ENCODE measurements at regions not wholly inside any gene's neighbourhood (a gene's known extent, or its start where the extent isn't known, plus 50 kb on each side); places are given as distances from the start of the nearest gene placed in this dataset.

DNA sequence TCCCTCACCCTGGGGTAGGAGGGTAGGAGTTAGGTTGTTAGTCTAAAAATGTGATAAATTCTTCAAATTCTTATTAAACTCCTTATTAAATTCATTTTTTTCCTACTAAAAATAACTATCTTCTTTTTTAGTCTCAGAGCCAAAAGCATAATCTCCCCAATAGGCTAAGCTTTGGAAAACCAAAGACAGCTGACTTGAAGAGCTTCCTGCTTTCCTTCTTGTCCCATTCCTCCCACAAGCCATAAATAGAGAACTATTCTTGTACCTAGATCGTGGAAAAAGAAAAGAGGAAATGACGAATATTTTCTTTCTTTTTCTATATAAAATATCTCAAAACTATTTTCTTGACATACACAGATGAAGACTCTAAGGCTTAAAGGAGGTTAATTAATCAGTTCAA, 486.9 kb downstream of the CDH8 start (continued):
- TF ChIP-seq, protein P1, sequence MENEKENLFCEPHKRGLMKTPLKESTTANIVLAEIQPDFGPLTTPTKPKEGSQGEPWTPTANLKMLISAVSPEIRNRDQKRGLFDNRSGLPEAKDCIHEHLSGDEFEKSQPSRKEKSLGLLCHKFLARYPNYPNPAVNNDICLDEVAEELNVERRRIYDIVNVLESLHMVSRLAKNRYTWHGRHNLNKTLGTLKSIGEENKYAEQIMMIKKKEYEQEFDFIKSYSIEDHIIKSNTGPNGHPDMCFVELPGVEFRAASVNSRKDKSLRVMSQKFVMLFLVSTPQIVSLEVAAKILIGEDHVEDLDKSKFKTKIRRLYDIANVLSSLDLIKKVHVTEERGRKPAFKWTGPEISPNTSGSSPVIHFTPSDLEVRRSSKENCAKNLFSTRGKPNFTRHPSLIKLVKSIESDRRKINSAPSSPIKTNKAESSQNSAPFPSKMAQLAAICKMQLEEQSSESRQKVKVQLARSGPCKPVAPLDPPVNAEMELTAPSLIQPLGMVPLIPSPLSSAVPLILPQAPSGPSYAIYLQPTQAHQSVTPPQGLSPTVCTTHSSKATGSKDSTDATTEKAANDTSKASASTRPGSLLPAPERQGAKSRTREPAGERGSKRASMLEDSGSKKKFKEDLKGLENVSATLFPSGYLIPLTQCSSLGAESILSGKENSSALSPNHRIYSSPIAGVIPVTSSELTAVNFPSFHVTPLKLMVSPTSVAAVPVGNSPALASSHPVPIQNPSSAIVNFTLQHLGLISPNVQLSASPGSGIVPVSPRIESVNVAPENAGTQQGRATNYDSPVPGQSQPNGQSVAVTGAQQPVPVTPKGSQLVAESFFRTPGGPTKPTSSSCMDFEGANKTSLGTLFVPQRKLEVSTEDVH (IDR thresholded peaks at IDR 0.05; ENCODE audit: low read depth, partially characterized antibody), result no peak

DNA sequence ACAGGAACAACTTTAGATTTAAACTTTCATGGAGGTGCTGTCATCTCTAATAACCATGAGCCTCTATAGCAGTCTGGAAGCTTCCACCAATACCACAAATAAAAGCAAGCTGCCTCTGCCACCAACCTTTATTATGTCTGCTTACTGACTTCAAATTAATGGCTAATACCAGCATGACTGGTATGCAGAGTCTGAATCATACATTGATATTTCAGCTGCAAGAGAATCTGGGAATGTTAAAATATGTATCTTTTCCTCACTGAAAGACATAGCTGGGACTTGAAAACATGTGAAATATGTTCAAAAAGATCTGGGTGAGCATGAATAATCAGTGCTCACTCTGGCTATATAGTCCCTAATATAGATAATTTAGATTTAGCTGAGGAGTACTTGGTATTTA, 488.6 kb downstream of the CDH8 start:
- DNase-seq (ENCODE audit: low read depth, low spot score) (no peak), FAIRE-seq (no peak), ATAC-seq (no peak)
- Histone ChIP-seq H3K4me1 (ENCODE audit: control insufficient read depth, insufficient read depth, low read length) (no peaks in the 10 kb centered on the region), H3K4me3 (no peak overlapping the region), H3K9ac (ENCODE audit: control insufficient read depth, insufficient read depth, low read length) (no peak overlapping the region), H3K79me2 (ENCODE audit: control insufficient read depth, insufficient read depth, low read length) (no peaks in the 10 kb centered on the region), H4K20me1 (ENCODE audit: control insufficient read depth, insufficient read depth) (no peaks in the 10 kb centered on the region), H3K9me3 (replicated peaks; ENCODE audit: control insufficient read depth, insufficient read depth, low read length) (no peaks in the 10 kb centered on the region), H2AFZ (ENCODE audit: control insufficient read depth, low read depth, low read length) (no peak overlapping the region), H3K27ac (ENCODE audit: control insufficient read depth, insufficient read depth) (no peak overlapping the region), H3K4me2 (ENCODE audit: control insufficient read depth, insufficient read depth) (no peak overlapping the region), H3K36me3 (ENCODE audit: control insufficient read depth in 2 of 2, insufficient read depth in 2 of 2, low read length in 1 of 2) (no peaks in the 10 kb centered on the region), H3K27me3 (replicated peaks in 1 of 2; ENCODE audit: control insufficient read depth in 2 of 2, insufficient read depth in 2 of 2, low read length in 1 of 2) (no peaks in the 10 kb centered on the region)
- ChIA-PET RAD21 (ENCODE audit: unreplicated experiment) (no interaction called here), POLR2A (no interaction called here), CTCF (no interaction called here), SMC1A (ENCODE audit: uncharacterized antibody, unreplicated experiment) (no interaction called here)
- BruUV-seq (replicated peaks), result no TSS peak
- intact Hi-C loops (cut with micrococcal nuclease; ENCODE audit: unreplicated experiment) (no loop called here), in situ Hi-C loops (cut with MboI) (no loop called here)
- no peak for TF ChIP-seq BCL11A (IDR thresholded peaks at IDR 0.05; ENCODE audit: low read depth, low read length)
- TF ChIP-seq MYB (IDR thresholded peaks at IDR 0.05; ENCODE audit: borderline replicate concordance, low read depth, low read length), result no peak
- TF ChIP-seq, protein P2, sequence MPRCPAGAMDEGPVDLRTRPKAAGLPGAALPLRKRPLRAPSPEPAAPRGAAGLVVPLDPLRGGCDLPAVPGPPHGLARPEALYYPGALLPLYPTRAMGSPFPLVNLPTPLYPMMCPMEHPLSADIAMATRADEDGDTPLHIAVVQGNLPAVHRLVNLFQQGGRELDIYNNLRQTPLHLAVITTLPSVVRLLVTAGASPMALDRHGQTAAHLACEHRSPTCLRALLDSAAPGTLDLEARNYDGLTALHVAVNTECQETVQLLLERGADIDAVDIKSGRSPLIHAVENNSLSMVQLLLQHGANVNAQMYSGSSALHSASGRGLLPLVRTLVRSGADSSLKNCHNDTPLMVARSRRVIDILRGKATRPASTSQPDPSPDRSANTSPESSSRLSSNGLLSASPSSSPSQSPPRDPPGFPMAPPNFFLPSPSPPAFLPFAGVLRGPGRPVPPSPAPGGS (IDR thresholded peaks at IDR 0.05; ENCODE audit: borderline replicate concordance, insufficient read depth, low read depth, low read length, poor library complexity, severe bottlenecking), result no peak
- no peak for TF ChIP-seq JUND (IDR thresholded peaks at IDR 0.05; ENCODE audit: low read depth, low read length)
- TF ChIP-seq EP300 (IDR thresholded peaks at IDR 0.05; ENCODE audit: borderline replicate concordance in 1 of 2, control insufficient read depth in 1 of 2, low read depth in 2 of 2, low read length in 2 of 2), result no peak
- TF ChIP-seq SIN3A (IDR thresholded peaks at IDR 0.05; ENCODE audit: low read depth, low read length), result no peak
- TF ChIP-seq POU2F2 (IDR thresholded peaks at IDR 0.05; ENCODE audit: borderline replicate concordance, low read depth, low read length), result no peak
- TF ChIP-seq, protein P3, sequence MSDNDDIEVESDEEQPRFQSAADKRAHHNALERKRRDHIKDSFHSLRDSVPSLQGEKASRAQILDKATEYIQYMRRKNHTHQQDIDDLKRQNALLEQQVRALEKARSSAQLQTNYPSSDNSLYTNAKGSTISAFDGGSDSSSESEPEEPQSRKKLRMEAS (IDR thresholded peaks at IDR 0.05; ENCODE audit: low read depth, low read length), result no peak
- TF ChIP-seq, protein P4, sequence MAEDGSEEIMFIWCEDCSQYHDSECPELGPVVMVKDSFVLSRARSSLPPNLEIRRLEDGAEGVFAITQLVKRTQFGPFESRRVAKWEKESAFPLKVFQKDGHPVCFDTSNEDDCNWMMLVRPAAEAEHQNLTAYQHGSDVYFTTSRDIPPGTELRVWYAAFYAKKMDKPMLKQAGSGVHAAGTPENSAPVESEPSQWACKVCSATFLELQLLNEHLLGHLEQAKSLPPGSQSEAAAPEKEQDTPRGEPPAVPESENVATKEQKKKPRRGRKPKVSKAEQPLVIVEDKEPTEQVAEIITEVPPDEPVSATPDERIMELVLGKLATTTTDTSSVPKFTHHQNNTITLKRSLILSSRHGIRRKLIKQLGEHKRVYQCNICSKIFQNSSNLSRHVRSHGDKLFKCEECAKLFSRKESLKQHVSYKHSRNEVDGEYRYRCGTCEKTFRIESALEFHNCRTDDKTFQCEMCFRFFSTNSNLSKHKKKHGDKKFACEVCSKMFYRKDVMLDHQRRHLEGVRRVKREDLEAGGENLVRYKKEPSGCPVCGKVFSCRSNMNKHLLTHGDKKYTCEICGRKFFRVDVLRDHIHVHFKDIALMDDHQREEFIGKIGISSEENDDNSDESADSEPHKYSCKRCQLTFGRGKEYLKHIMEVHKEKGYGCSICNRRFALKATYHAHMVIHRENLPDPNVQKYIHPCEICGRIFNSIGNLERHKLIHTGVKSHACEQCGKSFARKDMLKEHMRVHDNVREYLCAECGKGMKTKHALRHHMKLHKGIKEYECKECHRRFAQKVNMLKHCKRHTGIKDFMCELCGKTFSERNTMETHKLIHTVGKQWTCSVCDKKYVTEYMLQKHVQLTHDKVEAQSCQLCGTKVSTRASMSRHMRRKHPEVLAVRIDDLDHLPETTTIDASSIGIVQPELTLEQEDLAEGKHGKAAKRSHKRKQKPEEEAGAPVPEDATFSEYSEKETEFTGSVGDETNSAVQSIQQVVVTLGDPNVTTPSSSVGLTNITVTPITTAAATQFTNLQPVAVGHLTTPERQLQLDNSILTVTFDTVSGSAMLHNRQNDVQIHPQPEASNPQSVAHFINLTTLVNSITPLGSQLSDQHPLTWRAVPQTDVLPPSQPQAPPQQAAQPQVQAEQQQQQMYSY (CRISPR knock-in tag; IDR thresholded peaks at IDR 0.05), result no peak
- TF ChIP-seq CHD4 (IDR thresholded peaks at IDR 0.05), result no peak
- no peak for TF ChIP-seq SMAD5 (IDR thresholded peaks at IDR 0.05; ENCODE audit: low read depth)
- no peak for TF ChIP-seq CBX5 (IDR thresholded peaks at IDR 0.05; ENCODE audit: low read depth)
- no peak for TF ChIP-seq EED (IDR thresholded peaks at IDR 0.05; ENCODE audit: low read depth)
- TF ChIP-seq SIX5 (IDR thresholded peaks at IDR 0.05; ENCODE audit: low read depth, low read length, severe bottlenecking), result no peak
